ENCODE measurements at regions not wholly inside any gene's neighbourhood (a gene's known extent, or its start where the extent isn't known, plus 50 kb on each side); places are given as distances from the start of the nearest gene placed in this dataset.

DNA sequence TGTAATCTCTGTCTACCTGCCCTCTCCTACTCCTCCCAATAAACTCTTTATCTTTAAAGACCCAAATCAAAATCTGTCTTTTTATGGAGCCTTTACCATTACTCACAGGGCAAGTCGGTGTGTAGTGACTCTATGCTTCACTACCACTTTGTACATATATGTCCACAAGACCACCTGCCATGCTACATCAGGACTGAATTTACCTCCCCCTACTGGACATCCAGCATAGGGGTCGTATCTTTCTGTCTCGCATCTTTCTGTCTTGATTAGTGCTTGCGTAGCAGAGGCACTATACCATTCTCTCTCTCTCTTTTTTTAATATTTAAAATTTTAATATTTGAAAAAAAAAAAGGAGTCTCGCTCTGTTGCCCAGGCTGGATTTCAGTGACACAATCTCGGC, 587.5 kb downstream of the SOX5 start:
- TF ChIP-seq, protein P1, sequence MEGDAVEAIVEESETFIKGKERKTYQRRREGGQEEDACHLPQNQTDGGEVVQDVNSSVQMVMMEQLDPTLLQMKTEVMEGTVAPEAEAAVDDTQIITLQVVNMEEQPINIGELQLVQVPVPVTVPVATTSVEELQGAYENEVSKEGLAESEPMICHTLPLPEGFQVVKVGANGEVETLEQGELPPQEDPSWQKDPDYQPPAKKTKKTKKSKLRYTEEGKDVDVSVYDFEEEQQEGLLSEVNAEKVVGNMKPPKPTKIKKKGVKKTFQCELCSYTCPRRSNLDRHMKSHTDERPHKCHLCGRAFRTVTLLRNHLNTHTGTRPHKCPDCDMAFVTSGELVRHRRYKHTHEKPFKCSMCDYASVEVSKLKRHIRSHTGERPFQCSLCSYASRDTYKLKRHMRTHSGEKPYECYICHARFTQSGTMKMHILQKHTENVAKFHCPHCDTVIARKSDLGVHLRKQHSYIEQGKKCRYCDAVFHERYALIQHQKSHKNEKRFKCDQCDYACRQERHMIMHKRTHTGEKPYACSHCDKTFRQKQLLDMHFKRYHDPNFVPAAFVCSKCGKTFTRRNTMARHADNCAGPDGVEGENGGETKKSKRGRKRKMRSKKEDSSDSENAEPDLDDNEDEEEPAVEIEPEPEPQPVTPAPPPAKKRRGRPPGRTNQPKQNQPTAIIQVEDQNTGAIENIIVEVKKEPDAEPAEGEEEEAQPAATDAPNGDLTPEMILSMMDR (IDR thresholded peaks at IDR 0.05): no peak
- no peak for TF ChIP-seq POLR2A (IDR thresholded peaks at IDR 0.05)

Measured in testis (tissue), 2 donors.